Fibroblast of peridontal ligament (primary cell): ENCODE measurements at regions not wholly inside any gene's neighbourhood (a gene's known extent, or its start where the extent isn't known, plus 50 kb on each side); places are given as distances from the start of the nearest gene placed in this dataset.

Source experiments
- DNase-seq: peaks from one replicate; pipeline ENCODE4 v3.0.0-alpha.2; 2010; ENCODE audit errors: extremely low read depth

GRCh38 chr13:74043237-74043636 is 91.0 kb downstream of the KLF12 start:
- no peak for DNase-seq

GRCh38 chr13:74040200-74040599 is 94.0 kb downstream of the KLF12 start:
- no peak for DNase-seq

- no peak for DNase-seq
Observed at GRCh38 chr13:74039667-74040066, 94.5 kb downstream of the KLF12 start.

GRCh38 chr13:74039154-74039553 is 95.0 kb downstream of the KLF12 start:
- DNase-seq: no peak

GRCh38 chr13:74037762-74038161 is 96.4 kb downstream of the KLF12 start:
- DNase-seq: no peak

- DNase-seq: no peak
Observed at GRCh38 chr13:74036373-74036772, 97.8 kb downstream of the KLF12 start.

GRCh38 chr13:74035896-74036295 is 98.3 kb downstream of the KLF12 start:
- DNase-seq: no peak

- no peak for DNase-seq
Observed at GRCh38 chr13:74032325-74032724, 101.9 kb downstream of the KLF12 start.

GRCh38 chr13:74027161-74027779 is 106.9 kb downstream of the KLF12 start:
- DNase-seq: no peak

- no peak for DNase-seq
Observed at GRCh38 chr13:74026753-74027152, 107.5 kb downstream of the KLF12 start.

GRCh38 chr13:74025369-74025768 is 108.8 kb downstream of the KLF12 start:
- DNase-seq: no peak

- no peak for DNase-seq
Observed at GRCh38 chr13:74024856-74025255, 109.3 kb downstream of the KLF12 start.

- DNase-seq: no peak
Observed at GRCh38 chr13:74024314-74024713, 109.9 kb downstream of the KLF12 start.

- DNase-seq: no peak
Observed at GRCh38 chr13:74023484-74023883, 110.7 kb downstream of the KLF12 start.

GRCh38 chr13:74021505-74021904 is 112.7 kb downstream of the KLF12 start:
- no peak for DNase-seq

- no peak for DNase-seq
Observed at GRCh38 chr13:74018062-74018431, 116.2 kb downstream of the KLF12 start.

GRCh38 chr13:74017301-74018061 is 116.7 kb downstream of the KLF12 start:
- DNase-seq: no peak

GRCh38 chr13:74015137-74015536 is 119.1 kb downstream of the KLF12 start:
- DNase-seq: no peak

GRCh38 chr13:74009100-74009668 is 125.0 kb downstream of the KLF12 start:
- no peak for DNase-seq

- DNase-seq: no peak
Observed at GRCh38 chr13:74006666-74007065, 127.5 kb downstream of the KLF12 start.

GRCh38 chr13:74005320-74006157 is 128.7 kb downstream of the KLF12 start:
- no peak for DNase-seq

GRCh38 chr13:74004109-74004508 is 130.1 kb downstream of the KLF12 start:
- DNase-seq: no peak
